H1 (cell line): ENCODE measurements at regions not wholly inside any gene's neighbourhood (a gene's known extent, or its start where the extent isn't known, plus 50 kb on each side); places are given as distances from the start of the nearest gene placed in this dataset.

Source experiments
- ATF2 ChIP-seq: IDR thresholded peaks from 2 replicates; pipeline ENCODE4 v1.6.1; 2012; ENCODE audit warnings: low read length, inconsistent platforms
- ATF3 ChIP-seq: IDR thresholded peaks from 2 replicates; pipeline ENCODE4 v1.6.1; 2011; ENCODE audit warnings: low read depth, mild to moderate bottlenecking, low read length; ENCODE audit not compliant: insufficient read depth
- BACH1 ChIP-seq: IDR thresholded peaks from 2 replicates; pipeline ENCODE4 v1.6.1; 2012; ENCODE audit warnings: low read length, improper control_type of control experiment
- NANOG ChIP-seq: IDR thresholded peaks from 2 replicates; pipeline ENCODE4 v1.6.1; 2011; ENCODE audit warnings: low read length, low read depth, mild to moderate bottlenecking, inconsistent platforms; ENCODE audit not compliant: insufficient read depth, poor library complexity, severe bottlenecking
- SIRT6 ChIP-seq: IDR thresholded peaks from one replicate; pipeline ENCODE4 v1.7.1; 2012; ENCODE audit warnings: low read length, inconsistent platforms
- SP2 ChIP-seq: IDR thresholded peaks from 2 replicates; pipeline ENCODE4 v1.6.1; 2012; ENCODE audit warnings: mild to moderate bottlenecking, low read length, inconsistent platforms

- TF ChIP-seq ATF3 (no peak), BACH1 (no peak), ATF2 (no peak), SP2 (no peak), NANOG (no peak), SIRT6 (no peak)
Measured at GRCh38 chr2:220159738-220160137, 532.3 kb downstream of the SLC4A3 start (continued).
